Gastrocnemius medialis (tissue), 4 donors: ENCODE measurements at regions not wholly inside any gene's neighbourhood (a gene's known extent, or its start where the extent isn't known, plus 50 kb on each side); places are given as distances from the start of the nearest gene placed in this dataset.

Experiments
- CTCF ChIP-seq, 5 experiments: fragments of 450-650 bp in 3 of 5; fragments of 200-600 bp in 2 of 5; sonication (generic) in 2 of 5; IDR thresholded peaks in 4 of 5; conservative IDR thresholded peaks in 1 of 5; 1 replicate in 4 of 5; 2 replicates in 1 of 5; pipeline ENCODE4 v1.5.1; 2016 to 2019; ENCODE audit warnings: antibody characterized with exemption in 5 of 5, mild to moderate bottlenecking in 3 of 5, moderate library complexity in 3 of 5
- POLR2A ChIP-seq, 2 donors: fragments of 450-650 bp; IDR thresholded peaks; one replicate each; pipeline ENCODE4 v1.6.1; 2017; ENCODE audit warnings: antibody characterized with exemption in 2 of 2, mild to moderate bottlenecking in 2 of 2, moderate library complexity in 2 of 2

- TF ChIP-seq CTCF (IDR thresholded peaks at IDR 0.05 in 4 of 5, conservative IDR thresholded peaks at IDR 0.05 in 1 of 5) (no peak), POLR2A (IDR thresholded peaks at IDR 0.05) (no peak)
Observed at GRCh38 chr13:81597101-81597500, 1256.2 kb upstream of the SPRY2 start.
